ENCODE measurements at regions not wholly inside any gene's neighbourhood (a gene's known extent, or its start where the extent isn't known, plus 50 kb on each side); places are given as distances from the start of the nearest gene placed in this dataset.

DNA sequence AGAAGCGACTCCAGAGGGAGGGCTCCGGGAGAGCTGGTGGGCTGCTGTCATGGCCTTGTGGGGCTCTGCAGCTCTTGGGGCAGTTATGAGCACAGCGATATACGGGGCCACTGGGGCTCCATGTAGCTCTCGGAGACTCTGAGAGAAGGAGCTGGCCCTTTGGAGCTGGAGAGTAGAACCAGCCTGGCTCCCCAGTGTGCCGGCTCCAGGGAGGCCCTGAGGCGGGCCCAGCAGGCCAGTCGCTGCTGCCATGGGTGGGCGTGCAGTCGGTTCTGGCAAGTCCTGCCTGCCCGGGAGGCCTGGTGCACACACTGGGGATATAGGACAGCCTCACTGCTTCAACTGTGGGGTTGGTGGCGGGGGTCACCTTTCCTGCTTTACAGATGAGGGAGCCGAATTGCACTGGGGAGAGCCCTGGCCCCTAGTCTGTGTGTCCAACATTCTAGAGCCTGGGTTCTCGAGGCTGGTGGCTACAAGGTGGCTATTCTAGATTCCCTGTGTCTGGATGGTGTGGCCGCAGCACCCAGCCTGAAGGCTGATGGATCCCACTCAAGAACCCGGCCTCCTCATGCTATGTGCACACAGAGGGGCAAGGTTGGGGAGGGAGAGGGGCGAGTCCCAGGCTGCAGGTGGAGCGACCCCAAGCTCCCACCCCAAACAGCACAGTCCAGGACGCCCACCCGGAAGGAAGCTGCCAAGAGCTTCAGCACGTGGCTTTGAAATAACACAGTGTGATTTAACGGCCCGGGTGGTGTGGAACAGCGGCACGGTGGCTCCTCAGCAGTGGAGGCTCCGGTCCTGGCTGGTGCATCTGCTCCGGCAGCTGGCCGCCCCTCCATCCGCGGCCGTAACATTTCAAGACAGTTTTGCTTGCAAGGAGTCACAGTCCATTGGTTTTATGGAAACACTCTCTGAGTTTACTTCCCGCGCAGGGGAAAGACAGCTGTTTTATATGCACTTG is 188.3 kb upstream of the C14orf180 start:
- Histone ChIP-seq H3K9me1 (ENCODE audit: control insufficient read depth, extremely low read depth, insufficient read depth, low read length) (no peaks in the 10 kb centered on the region), H3K27ac (ENCODE audit: control insufficient read depth, insufficient read depth, low read length) (no peak overlapping the region), H3K27me3 (ENCODE audit: control insufficient read depth, extremely low read depth, insufficient read depth, low read length) (no peaks in the 10 kb centered on the region), H3K36me3 (ENCODE audit: control insufficient read depth in 2 of 2, extremely low read depth in 1 of 2, insufficient read depth in 2 of 2, low read length in 2 of 2) (no peaks in the 10 kb centered on the region), H3K4me1 (ENCODE audit: control insufficient read depth, extremely low read depth, insufficient read depth, low read length) (no peaks in the 10 kb centered on the region), H3K79me2 (ENCODE audit: control insufficient read depth, insufficient read depth, low read length) (no peaks in the 10 kb centered on the region), H4K20me1 (ENCODE audit: control insufficient read depth, extremely low read depth, insufficient read depth, low read length) (no peaks in the 10 kb centered on the region), H3K9me3 (ENCODE audit: control insufficient read depth, low read depth, low read length) (no peaks in the 10 kb centered on the region), H3K9ac (ENCODE audit: control insufficient read depth, extremely low read depth, insufficient read depth, low read length) (no peak overlapping the region), H2AFZ (ENCODE audit: control insufficient read depth, low read length) (no peak overlapping the region), H3K4me3 (ENCODE audit: control insufficient read depth in 2 of 3, extremely low read depth in 1 of 3, insufficient read depth in 2 of 3, low read depth in 1 of 3, low read length in 3 of 3) (no peak overlapping the region), H3K4me2 (ENCODE audit: control insufficient read depth, extremely low read depth, insufficient read depth, low read depth, low read length) (no peak overlapping the region)
- FAIRE-seq (no peak), DNase-seq (ENCODE audit: low read depth, low spot score) (no peak)
- dilution Hi-C loops (cut with MboI; ENCODE audit: extremely low pct_ligation_motif_present, low sequenced_read_pairs), result no loop called here
- TF ChIP-seq, protein P1, sequence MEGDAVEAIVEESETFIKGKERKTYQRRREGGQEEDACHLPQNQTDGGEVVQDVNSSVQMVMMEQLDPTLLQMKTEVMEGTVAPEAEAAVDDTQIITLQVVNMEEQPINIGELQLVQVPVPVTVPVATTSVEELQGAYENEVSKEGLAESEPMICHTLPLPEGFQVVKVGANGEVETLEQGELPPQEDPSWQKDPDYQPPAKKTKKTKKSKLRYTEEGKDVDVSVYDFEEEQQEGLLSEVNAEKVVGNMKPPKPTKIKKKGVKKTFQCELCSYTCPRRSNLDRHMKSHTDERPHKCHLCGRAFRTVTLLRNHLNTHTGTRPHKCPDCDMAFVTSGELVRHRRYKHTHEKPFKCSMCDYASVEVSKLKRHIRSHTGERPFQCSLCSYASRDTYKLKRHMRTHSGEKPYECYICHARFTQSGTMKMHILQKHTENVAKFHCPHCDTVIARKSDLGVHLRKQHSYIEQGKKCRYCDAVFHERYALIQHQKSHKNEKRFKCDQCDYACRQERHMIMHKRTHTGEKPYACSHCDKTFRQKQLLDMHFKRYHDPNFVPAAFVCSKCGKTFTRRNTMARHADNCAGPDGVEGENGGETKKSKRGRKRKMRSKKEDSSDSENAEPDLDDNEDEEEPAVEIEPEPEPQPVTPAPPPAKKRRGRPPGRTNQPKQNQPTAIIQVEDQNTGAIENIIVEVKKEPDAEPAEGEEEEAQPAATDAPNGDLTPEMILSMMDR (optimal IDR thresholded peaks at IDR 0.05 in 1 of 3, IDR thresholded peaks at IDR 0.05 in 1 of 3, conservative IDR thresholded peaks at IDR 0.05 in 1 of 3; ENCODE audit: extremely low read depth in 1 of 3, insufficient read depth in 2 of 3, low read length in 3 of 3), result no peak
- no peak for TF ChIP-seq EZH2 (IDR thresholded peaks at IDR 0.05; ENCODE audit: low read length)

DNA sequence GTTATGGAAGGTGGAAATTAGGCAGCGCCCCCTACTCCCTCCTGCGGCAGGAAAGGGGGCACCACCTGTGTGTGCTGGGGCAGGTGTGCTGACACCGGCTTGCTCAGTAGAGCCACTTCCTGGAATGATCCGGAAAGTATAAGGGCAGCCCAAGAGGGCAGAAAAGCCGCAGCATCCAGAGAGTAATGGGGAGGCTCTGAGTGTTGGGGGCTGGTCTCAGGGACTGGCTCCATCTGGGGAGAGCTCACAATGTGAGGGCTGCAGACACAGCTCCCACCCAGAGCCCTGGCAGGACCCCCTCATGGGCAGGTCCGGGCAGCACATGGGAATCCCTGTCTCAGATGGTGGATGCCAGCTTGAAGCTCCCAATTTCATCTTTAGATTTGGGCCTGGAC is 187.6 kb upstream of the C14orf180 start:
- H3K4me3 ChIP-seq (ENCODE audit: control insufficient read depth in 2 of 3, extremely low read depth in 1 of 3, insufficient read depth in 2 of 3, low read depth in 1 of 3, low read length in 3 of 3), result no peak overlapping the region
- TF ChIP-seq, protein P1 (optimal IDR thresholded peaks at IDR 0.05 in 1 of 3, IDR thresholded peaks at IDR 0.05 in 1 of 3, conservative IDR thresholded peaks at IDR 0.05 in 1 of 3; ENCODE audit: extremely low read depth in 1 of 3, insufficient read depth in 2 of 3, low read length in 3 of 3), result no peak
- TF ChIP-seq EZH2 (IDR thresholded peaks at IDR 0.05; ENCODE audit: low read length), result no peak
- no peaks in the 10 kb centered on the region for H3K79me2 ChIP-seq (ENCODE audit: control insufficient read depth, insufficient read depth, low read length)
- H3K4me1 ChIP-seq (ENCODE audit: control insufficient read depth, extremely low read depth, insufficient read depth, low read length), result no peaks in the 10 kb centered on the region
- H3K27me3 ChIP-seq (ENCODE audit: control insufficient read depth, extremely low read depth, insufficient read depth, low read length), result no peaks in the 10 kb centered on the region
- H2AFZ ChIP-seq (ENCODE audit: control insufficient read depth, low read length), result no peak overlapping the region
- H3K36me3 ChIP-seq (ENCODE audit: control insufficient read depth in 2 of 2, extremely low read depth in 1 of 2, insufficient read depth in 2 of 2, low read length in 2 of 2), result no peaks in the 10 kb centered on the region
- DNase-seq (ENCODE audit: low read depth, low spot score) (no peak), FAIRE-seq (no peak)
- no peak overlapping the region for H3K4me2 ChIP-seq (ENCODE audit: control insufficient read depth, extremely low read depth, insufficient read depth, low read depth, low read length)
- no peaks in the 10 kb centered on the region for H3K9me1 ChIP-seq (ENCODE audit: control insufficient read depth, extremely low read depth, insufficient read depth, low read length)
- no peaks in the 10 kb centered on the region for H4K20me1 ChIP-seq (ENCODE audit: control insufficient read depth, extremely low read depth, insufficient read depth, low read length)
- H3K9me3 ChIP-seq (ENCODE audit: control insufficient read depth, low read depth, low read length), result peaks cover 2% of the 10 kb centered on the region
- dilution Hi-C loops (cut with MboI; ENCODE audit: extremely low pct_ligation_motif_present, low sequenced_read_pairs), result no loop called here
- no peak overlapping the region for H3K9ac ChIP-seq (ENCODE audit: control insufficient read depth, extremely low read depth, insufficient read depth, low read length)
- H3K27ac ChIP-seq (ENCODE audit: control insufficient read depth, insufficient read depth, low read length), result no peak overlapping the region
